ENCODE measurements at regions not wholly inside any gene's neighbourhood (a gene's known extent, or its start where the extent isn't known, plus 50 kb on each side); places are given as distances from the start of the nearest gene placed in this dataset.

DNA sequence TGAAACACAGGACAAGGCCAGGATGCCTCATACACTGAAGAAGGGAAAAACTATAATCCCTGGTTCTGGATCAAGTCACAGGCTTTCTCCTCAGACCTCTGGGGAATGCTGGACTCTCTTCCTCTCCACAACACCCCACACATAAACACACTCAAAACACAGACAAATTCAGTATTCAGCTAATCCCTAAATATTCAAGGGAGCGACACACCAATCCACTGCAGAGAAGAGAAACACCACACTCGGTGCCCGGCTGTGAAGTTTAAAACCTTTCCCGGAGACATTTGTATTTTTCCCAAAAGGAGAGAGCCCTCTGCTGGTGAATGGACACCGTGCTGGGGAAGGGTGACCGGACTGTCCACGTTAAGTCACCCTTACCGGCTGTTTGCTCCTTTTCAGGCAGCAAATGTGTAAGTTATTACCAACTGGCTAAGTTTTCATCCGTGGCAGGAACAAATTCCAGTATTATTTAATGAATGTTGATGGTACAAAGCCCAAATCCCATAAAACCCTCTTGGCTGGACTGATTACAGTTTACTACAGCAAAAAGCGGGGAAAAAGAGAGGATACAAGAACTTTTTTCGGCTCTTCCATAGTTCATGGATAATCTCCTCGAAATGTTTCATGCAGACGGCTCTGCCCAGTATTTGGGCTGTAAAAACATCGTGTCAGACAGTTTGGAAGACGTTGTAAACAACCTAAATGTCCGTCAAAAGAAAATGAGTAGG is 130.9 kb upstream of the SLC30A5 start:
- H3F3A ChIP-seq (ENCODE audit: control insufficient read depth, insufficient read depth), result no peaks in the 10 kb centered on the region
- H3K27me3 ChIP-seq (ENCODE audit: control insufficient read depth, low read length), result no peaks in the 10 kb centered on the region
- TF ChIP-seq, protein P1, sequence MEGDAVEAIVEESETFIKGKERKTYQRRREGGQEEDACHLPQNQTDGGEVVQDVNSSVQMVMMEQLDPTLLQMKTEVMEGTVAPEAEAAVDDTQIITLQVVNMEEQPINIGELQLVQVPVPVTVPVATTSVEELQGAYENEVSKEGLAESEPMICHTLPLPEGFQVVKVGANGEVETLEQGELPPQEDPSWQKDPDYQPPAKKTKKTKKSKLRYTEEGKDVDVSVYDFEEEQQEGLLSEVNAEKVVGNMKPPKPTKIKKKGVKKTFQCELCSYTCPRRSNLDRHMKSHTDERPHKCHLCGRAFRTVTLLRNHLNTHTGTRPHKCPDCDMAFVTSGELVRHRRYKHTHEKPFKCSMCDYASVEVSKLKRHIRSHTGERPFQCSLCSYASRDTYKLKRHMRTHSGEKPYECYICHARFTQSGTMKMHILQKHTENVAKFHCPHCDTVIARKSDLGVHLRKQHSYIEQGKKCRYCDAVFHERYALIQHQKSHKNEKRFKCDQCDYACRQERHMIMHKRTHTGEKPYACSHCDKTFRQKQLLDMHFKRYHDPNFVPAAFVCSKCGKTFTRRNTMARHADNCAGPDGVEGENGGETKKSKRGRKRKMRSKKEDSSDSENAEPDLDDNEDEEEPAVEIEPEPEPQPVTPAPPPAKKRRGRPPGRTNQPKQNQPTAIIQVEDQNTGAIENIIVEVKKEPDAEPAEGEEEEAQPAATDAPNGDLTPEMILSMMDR (IDR thresholded peaks at IDR 0.05; ENCODE audit: low read depth, low read length, poor library complexity, severe bottlenecking), result peak; percentile 59
- TF ChIP-seq EZH2phosphoT487 (IDR thresholded peaks at IDR 0.05; ENCODE audit: borderline replicate concordance, low read length), result no peak
- no peak overlapping the region for H3K27ac ChIP-seq (ENCODE audit: low read depth, low read length)
- H3K4me3 ChIP-seq (ENCODE audit: low read length), result no peak overlapping the region
- no peaks in the 10 kb centered on the region for H4K20me1 ChIP-seq (ENCODE audit: control insufficient read depth, insufficient read depth, low read depth, low read length)
- no peaks in the 10 kb centered on the region for H3K9me3 ChIP-seq (ENCODE audit: control insufficient read depth, insufficient read depth, low read length)
- no peaks in the 10 kb centered on the region for H3K36me3 ChIP-seq (ENCODE audit: control insufficient read depth, low read length)
- H3K4me1 ChIP-seq (ENCODE audit: control insufficient read depth, low read length), result no peaks in the 10 kb centered on the region
- H3K4me2 ChIP-seq (ENCODE audit: low read length), result no peak overlapping the region
- no peaks in the 10 kb centered on the region for H3K9me2 ChIP-seq (replicated peaks; ENCODE audit: control insufficient read depth, low read length)
- H3K79me2 ChIP-seq (ENCODE audit: control insufficient read depth, low read length), result no peaks in the 10 kb centered on the region

DNA sequence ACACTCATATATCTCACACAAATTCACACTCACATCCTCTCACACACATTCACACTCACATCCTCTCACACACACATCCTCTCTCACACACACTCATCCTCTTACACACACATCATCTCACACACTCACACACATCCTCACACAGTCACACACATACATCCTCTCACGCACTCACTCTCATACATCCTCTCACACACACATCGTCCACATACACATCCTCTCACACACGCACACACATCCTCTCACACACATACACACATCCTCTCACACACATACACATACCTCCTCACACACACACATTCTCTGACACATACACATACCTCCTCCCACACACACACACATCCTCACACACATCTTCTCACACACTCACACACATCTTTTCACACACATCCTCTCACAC is 129.1 kb upstream of the SLC30A5 start:
- no peak overlapping the region for H3K4me2 ChIP-seq (ENCODE audit: low read length)
- H4K20me1 ChIP-seq (ENCODE audit: control insufficient read depth, insufficient read depth, low read depth, low read length), result no peaks in the 10 kb centered on the region
- TF ChIP-seq EZH2phosphoT487 (IDR thresholded peaks at IDR 0.05; ENCODE audit: borderline replicate concordance, low read length), result no peak
- TF ChIP-seq, protein P1 (IDR thresholded peaks at IDR 0.05; ENCODE audit: low read depth, low read length, poor library complexity, severe bottlenecking), result no peak
- no peaks in the 10 kb centered on the region for H3K9me3 ChIP-seq (ENCODE audit: control insufficient read depth, insufficient read depth, low read length)
- no peaks in the 10 kb centered on the region for H3K9me2 ChIP-seq (replicated peaks; ENCODE audit: control insufficient read depth, low read length)
- H3K27ac ChIP-seq (ENCODE audit: low read depth, low read length), result no peak overlapping the region
- peaks cover 3% of the 10 kb centered on the region; the same call in 1 of the 2 replicates for H3K27me3 ChIP-seq (ENCODE audit: control insufficient read depth, low read length)
- no peaks in the 10 kb centered on the region for H3K36me3 ChIP-seq (ENCODE audit: control insufficient read depth, low read length)
- no peaks in the 10 kb centered on the region for H3K79me2 ChIP-seq (ENCODE audit: control insufficient read depth, low read length)
- no peak overlapping the region for H3K4me3 ChIP-seq (ENCODE audit: low read length)
- H3K4me1 ChIP-seq (ENCODE audit: control insufficient read depth, low read length), result no peaks in the 10 kb centered on the region
- no peaks in the 10 kb centered on the region for H3F3A ChIP-seq (ENCODE audit: control insufficient read depth, insufficient read depth)

DNA sequence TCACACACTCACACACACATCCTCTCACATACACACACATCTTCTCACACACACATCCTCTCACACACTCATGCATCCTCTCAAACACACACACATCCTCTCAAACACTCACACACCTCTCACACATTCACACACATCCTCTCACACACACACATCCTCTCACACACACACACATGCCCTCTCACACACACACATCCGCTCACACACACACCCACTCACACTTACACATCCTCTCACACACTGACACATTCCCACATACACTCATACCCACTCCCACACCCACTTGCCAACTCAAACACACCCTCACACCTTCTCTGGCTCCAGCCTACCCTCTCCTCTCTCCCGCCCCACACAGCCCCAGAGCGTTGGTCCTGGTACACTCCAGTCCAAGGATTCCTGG is 127.9 kb upstream of the SLC30A5 start:
- Histone ChIP-seq H3K27me3 (ENCODE audit: control insufficient read depth, low read length) (peaks cover 6% of the 10 kb centered on the region; the same call in 1 of the 2 replicates), H3K4me3 (ENCODE audit: low read length) (no peak overlapping the region), H3K4me1 (ENCODE audit: control insufficient read depth, low read length) (no peaks in the 10 kb centered on the region), H3K9me3 (ENCODE audit: control insufficient read depth, insufficient read depth, low read length) (no peaks in the 10 kb centered on the region), H3K27ac (ENCODE audit: low read depth, low read length) (no peak overlapping the region), H3K36me3 (ENCODE audit: control insufficient read depth, low read length) (no peaks in the 10 kb centered on the region), H3F3A (ENCODE audit: control insufficient read depth, insufficient read depth) (no peaks in the 10 kb centered on the region), H3K79me2 (ENCODE audit: control insufficient read depth, low read length) (no peaks in the 10 kb centered on the region), H3K4me2 (ENCODE audit: low read length) (no peak overlapping the region), H4K20me1 (ENCODE audit: control insufficient read depth, insufficient read depth, low read depth, low read length) (no peaks in the 10 kb centered on the region), H3K9me2 (replicated peaks; ENCODE audit: control insufficient read depth, low read length) (no peaks in the 10 kb centered on the region)
- TF ChIP-seq, protein P1 (IDR thresholded peaks at IDR 0.05; ENCODE audit: low read depth, low read length, poor library complexity, severe bottlenecking), result no peak
- no peak for TF ChIP-seq EZH2phosphoT487 (IDR thresholded peaks at IDR 0.05; ENCODE audit: borderline replicate concordance, low read length)

Measured in DOHH2 (cell line).